SK-N-SH (cell line): ENCODE measurements at regions not wholly inside any gene's neighbourhood (a gene's known extent, or its start where the extent isn't known, plus 50 kb on each side); places are given as distances from the start of the nearest gene placed in this dataset.

ENCODE experiments used
- CTCF ChIA-PET: fragments of 300-600, 350-600 bp; formaldehyde crosslinking; extraction: SDS; loops from one replicate; lab custom pipeline; 2021; lab: Yijun Ruan, JAX
- POLR2A ChIA-PET: fragments of 350-600 bp; sonication (Branson Sonifier 250); formaldehyde crosslinking; extraction: SDS; loops from one replicate; lab custom pipeline; 2020; ENCODE audit warnings: antibody characterized with exemption, inconsistent platforms; lab: Yijun Ruan, JAX
- DNase-seq: peaks from one replicate; pipeline ENCODE4 v3.0.0; 2012
- H2AFZ ChIP-seq: fragments of 200-600 bp; sonication (generic); 2 replicates; pipeline ENCODE4 v1.8.1; 2016; ENCODE audit warnings: antibody characterized with exemption, mild to moderate bottlenecking, low read depth
- H3F3A ChIP-seq: fragments of 200-600 bp; sonication (generic); replicated peaks from 2 replicates; pipeline ENCODE3; 2016; ENCODE audit warnings: antibody characterized with exemption, mild to moderate bottlenecking; ENCODE audit not compliant: insufficient read depth
- H3K27ac ChIP-seq, 2 experiments: fragments of 200-500 bp in 1 of 2; fragments of 200-600 bp in 1 of 2; sonication (Bioruptor generic) in 1 of 2; sonication (generic), shearing (Covaris generic) in 1 of 2; 2 replicates each; pipeline versions ENCODE4 v1.5.1 to v1.6.1; 2014 to 2016; ENCODE audit warnings: low read depth in 2 of 2, inconsistent platforms in 1 of 2, low read length in 1 of 2, mild to moderate bottlenecking in 1 of 2, mixed read lengths in 1 of 2
- H3K27me3 ChIP-seq: fragments of 200-600 bp; sonication (generic), shearing (Covaris generic); 2 replicates; pipeline ENCODE4 v1.6.1; 2016; ENCODE audit warnings: mixed run types; ENCODE audit not compliant: insufficient read depth
- H3K36me3 ChIP-seq, 2 experiments: fragments of 200-500 bp in 1 of 2; fragments of 200-600 bp in 1 of 2; sonication (Bioruptor generic) in 1 of 2; sonication (generic) in 1 of 2; replicated peaks in 1 of 2; 2 replicates each; pipeline versions ENCODE3 to v1.5.1; 2014 to 2016; ENCODE audit warnings: low read length in 1 of 2, mild to moderate bottlenecking in 1 of 2; ENCODE audit not compliant: insufficient read depth in 2 of 2, control insufficient read depth in 1 of 2
- H3K4me1 ChIP-seq, 2 experiments: fragments of 200-500 bp in 1 of 2; fragments of 200-600 bp in 1 of 2; sonication (Bioruptor generic) in 1 of 2; sonication (generic), shearing (Covaris generic) in 1 of 2; 2 replicates each; pipeline versions ENCODE4 v1.5.1 to v1.6.1; 2014 to 2016; ENCODE audit warnings: low read depth in 1 of 2, low read length in 1 of 2, mixed run types in 1 of 2; ENCODE audit not compliant: insufficient read depth in 2 of 2, control insufficient read depth in 1 of 2
- H3K4me2 ChIP-seq: fragments of 200-600 bp; sonication (generic), shearing (Covaris generic); 2 replicates; pipeline ENCODE4 v1.6.1; 2017; ENCODE audit warnings: mixed run types
- H3K4me3 ChIP-seq, 2 experiments: fragments of 200-500 bp in 1 of 2; fragments of 200-600 bp in 1 of 2; sonication (Bioruptor generic) in 1 of 2; sonication (generic), shearing (Covaris generic) in 1 of 2; 2 replicates each; pipeline versions ENCODE4 v1.5.1 to v1.8.1; 2014 to 2016; ENCODE audit warnings: low read depth in 2 of 2, inconsistent platforms in 1 of 2, low read length in 1 of 2, mild to moderate bottlenecking in 1 of 2, mixed read lengths in 1 of 2, moderate library complexity in 1 of 2
- H3K79me2 ChIP-seq: fragments of 200-600 bp; sonication (generic); 2 replicates; pipeline ENCODE4 v1.8.1; 2017; ENCODE audit warnings: mild to moderate bottlenecking; ENCODE audit not compliant: insufficient read depth
- H3K9ac ChIP-seq: fragments of 200-600 bp; sonication (generic); 2 replicates; pipeline ENCODE4 v1.6.1; 2017; ENCODE audit warnings: mixed run types
- H3K9me2 ChIP-seq: fragments of 200-600 bp; sonication (generic); 2 replicates; pipeline ENCODE4 v1.6.1; 2017; ENCODE audit warnings: mixed run types
- H3K9me3 ChIP-seq: fragments of 200-600 bp; sonication (generic); 2 replicates; pipeline ENCODE4 v1.6.1; 2017; ENCODE audit warnings: mixed run types, mild to moderate bottlenecking, moderate library complexity
- H4K20me1 ChIP-seq: fragments of 200-600 bp; sonication (generic); 2 replicates; pipeline ENCODE4 v1.6.1; 2017; ENCODE audit warnings: mild to moderate bottlenecking, mixed run types; ENCODE audit not compliant: insufficient read depth
- FOSL2 ChIP-seq: IDR thresholded peaks from 2 replicates; pipeline ENCODE4 v1.4.0; 2012; ENCODE audit warnings: low read depth, mild to moderate bottlenecking, moderate library complexity, borderline replicate concordance
- FOXJ3 ChIP-seq: sonication (generic); formaldehyde crosslinking; IDR thresholded peaks from 2 replicates; pipeline ENCODE4 v1.5.1; 2020; ENCODE audit warnings: mild to moderate bottlenecking, missing genetic modification reagents
- GATA2 ChIP-seq: sonication (generic); formaldehyde crosslinking; IDR thresholded peaks from 2 replicates; pipeline ENCODE4 v1.5.0; 2020; ENCODE audit warnings: mild to moderate bottlenecking, missing genetic modification reagents
- IRF3 ChIP-seq: fragments of 150-350 bp; IDR thresholded peaks from 2 replicates; pipeline ENCODE4 v1.6.1; 2016; ENCODE audit warnings: mild to moderate bottlenecking, low read depth, low read length
- JUND ChIP-seq: IDR thresholded peaks from 2 replicates; pipeline ENCODE4 v1.4.0; 2012
- PBX3 ChIP-seq: IDR thresholded peaks from 2 replicates; pipeline ENCODE4; 2012
- RAD21 ChIP-seq: IDR thresholded peaks from 2 replicates; pipeline ENCODE4 v1.6.1; 2012; ENCODE audit warnings: mild to moderate bottlenecking, low read length
- RCOR1 ChIP-seq: fragments of 150-350 bp; IDR thresholded peaks from 2 replicates; pipeline ENCODE4 v1.6.1; 2017; ENCODE audit warnings: antibody characterized with exemption, low read length
- RXRA ChIP-seq: IDR thresholded peaks from 2 replicates; pipeline ENCODE4 v1.4.0; 2012; ENCODE audit warnings: low read depth, mild to moderate bottlenecking, borderline replicate concordance
- SIN3A ChIP-seq: IDR thresholded peaks from 2 replicates; pipeline ENCODE4 v1.6.1; 2012; ENCODE audit warnings: low read depth, mild to moderate bottlenecking, low read length, moderate library complexity, borderline replicate concordance
- TAF1 ChIP-seq: IDR thresholded peaks from 2 replicates; pipeline ENCODE4 v1.6.1; 2012; ENCODE audit warnings: low read depth, mild to moderate bottlenecking, low read length, moderate library complexity, borderline replicate concordance
- TCF12 ChIP-seq: IDR thresholded peaks from 2 replicates; pipeline ENCODE4 v1.4.0; 2012
- YY1 ChIP-seq: IDR thresholded peaks from 2 replicates; pipeline ENCODE4 v1.4.0; 2012; ENCODE audit warnings: low read depth, mild to moderate bottlenecking
- WGBS: methylation state at CpG from one replicate; pipeline ENCODE4 v1.1.6; 2017; ENCODE audit warnings: low lambda C conversion rate; 5-methylcytosine and 5-hydroxymethylcytosine counted together

GRCh38 chr1:187390215-187390818 lies 561.6 kb downstream of the PLA2G4A start:
- ChIA-PET CTCF (interaction anchor here (0.7 to 1.0 kb wide), 4 partner anchors 19 to 126 kb away, joined by 3 to 4 read pairs (median 3); no protein-coding TSS in a partner anchor), POLR2A (no interaction called here)
- Histone ChIP-seq H3K9me2 (no peaks in the 10 kb centered on the region), H3K4me1 (no peaks in the 10 kb centered on the region), H3K4me3 (no peak overlapping the region), H3F3A (no peaks in the 10 kb centered on the region), H3K27me3 (no peaks in the 10 kb centered on the region), H4K20me1 (no peaks in the 10 kb centered on the region), H3K4me2 (no peak overlapping the region), H3K79me2 (no peaks in the 10 kb centered on the region), H3K36me3 (no peaks in the 10 kb centered on the region), H3K9ac (no peak overlapping the region), H2AFZ (no peak overlapping the region), H3K27ac (no peak overlapping the region), H3K9me3 (no peaks in the 10 kb centered on the region)
- 29% methylated on average over 3 of the region's 3 CpGs for WGBS
- DNase-seq: peak; percentile 9
- TF ChIP-seq FOSL2: peak; percentile 13; the same call in 1 of the 2 replicates
- TF ChIP-seq FOXJ3 (CRISPR knock-in tag): no peak
- no peak for TF ChIP-seq JUND
- no peak for TF ChIP-seq IRF3
- TF ChIP-seq RXRA: no peak
- TF ChIP-seq YY1: no peak
- TF ChIP-seq, all 33 proteins: peak for 1

GRCh38 chr1:187396226-187396625 lies 567.5 kb downstream of the PLA2G4A start:
- Histone ChIP-seq H3K9ac (no peak overlapping the region), H3K36me3 (no peaks in the 10 kb centered on the region), H3K4me2 (no peak overlapping the region), H3K9me3 (no peaks in the 10 kb centered on the region), H3K4me3 (no peak overlapping the region), H3K9me2 (no peaks in the 10 kb centered on the region), H2AFZ (no peak overlapping the region), H3K27me3 (no peaks in the 10 kb centered on the region), H3K4me1 (peaks cover 0 to 8% of the 10 kb centered on the region in 2 experiments; a peak in 1 of 4 replicates), H4K20me1 (no peaks in the 10 kb centered on the region), H3K27ac (no peak overlapping the region; a peak in 1 of 4 replicates), H3K79me2 (no peaks in the 10 kb centered on the region), H3F3A (no peaks in the 10 kb centered on the region)
- CTCF ChIA-PET: no interaction called here
- TF ChIP-seq TCF12 (no peak), GATA2 (CRISPR knock-in tag) (no peak), RCOR1 (no peak)
- POLR2A ChIA-PET: no interaction called here
- no peak for DNase-seq

- no peak for DNase-seq
- H3K9me2 ChIP-seq: no peaks in the 10 kb centered on the region
- peaks cover 0 to 8% of the 10 kb centered on the region in 2 experiments; a peak in 1 of 4 replicates for H3K4me1 ChIP-seq
- H3K27ac ChIP-seq: no peak overlapping the region
- no peak overlapping the region for H3K4me3 ChIP-seq
- H4K20me1 ChIP-seq: no peaks in the 10 kb centered on the region
- no peak overlapping the region for H3K4me2 ChIP-seq
- POLR2A ChIA-PET: no interaction called here
- TF ChIP-seq RAD21 (no peak), SIN3A (no peak), RCOR1 (no peak), PBX3 (no peak), TCF12 (no peak), TAF1 (no peak), YY1 (no peak)
- TF ChIP-seq, all 33 proteins: peak for 0
- no peaks in the 10 kb centered on the region for H3K79me2 ChIP-seq
- no peaks in the 10 kb centered on the region for H3K9me3 ChIP-seq
- no peak overlapping the region for H2AFZ ChIP-seq
- 81% methylated on average over 8 of the region's 12 CpGs for WGBS
- no peaks in the 10 kb centered on the region for H3K36me3 ChIP-seq
- no peak overlapping the region for H3K9ac ChIP-seq
- CTCF ChIA-PET: interaction anchor here (0.6 kb wide), 1 partner anchor 394 kb away, joined by 3 read pairs; no protein-coding TSS in a partner anchor
- no peaks in the 10 kb centered on the region for H3K27me3 ChIP-seq
- no peaks in the 10 kb centered on the region for H3F3A ChIP-seq
Measured at GRCh38 chr1:187396929-187397796, 568.4 kb downstream of the PLA2G4A start.
